ENCODE measurements at regions not wholly inside any gene's neighbourhood (a gene's known extent, or its start where the extent isn't known, plus 50 kb on each side); places are given as distances from the start of the nearest gene placed in this dataset.
"Not testable (repeated sequence)": the region's sequence is repeated elsewhere in the genome, so short reads cannot be mapped to it uniquely, and the experiment has no call there.

DNA sequence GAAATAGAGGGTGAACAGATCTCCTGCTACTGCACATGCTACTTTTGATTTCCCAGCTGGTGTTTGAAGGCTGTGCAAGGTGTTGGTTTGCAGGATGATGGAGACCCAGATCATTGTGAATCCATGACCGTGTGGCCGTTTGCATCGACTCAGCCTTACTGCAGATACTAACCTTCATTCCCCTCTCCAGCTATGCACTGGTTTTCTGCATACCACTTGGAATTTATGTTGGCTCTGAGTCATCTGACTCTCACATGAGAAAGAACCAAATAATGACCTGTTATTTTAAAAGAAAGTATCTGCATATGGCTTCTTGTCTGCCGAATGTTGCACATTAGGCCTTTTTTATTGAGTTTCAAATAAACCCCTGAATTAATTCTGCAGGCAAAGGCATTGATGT, 183.3 kb upstream of the PRKX start:
- DNase-seq (ENCODE audit: insufficient read length, low spot score); FAIRE-seq: not testable (repeated sequence)

- not testable (repeated sequence) for FAIRE-seq; DNase-seq (ENCODE audit: insufficient read length, low spot score)
Measured at GRCh38 chrX:3882553-3882920, 169.1 kb upstream of the PRKX start.

DNA sequence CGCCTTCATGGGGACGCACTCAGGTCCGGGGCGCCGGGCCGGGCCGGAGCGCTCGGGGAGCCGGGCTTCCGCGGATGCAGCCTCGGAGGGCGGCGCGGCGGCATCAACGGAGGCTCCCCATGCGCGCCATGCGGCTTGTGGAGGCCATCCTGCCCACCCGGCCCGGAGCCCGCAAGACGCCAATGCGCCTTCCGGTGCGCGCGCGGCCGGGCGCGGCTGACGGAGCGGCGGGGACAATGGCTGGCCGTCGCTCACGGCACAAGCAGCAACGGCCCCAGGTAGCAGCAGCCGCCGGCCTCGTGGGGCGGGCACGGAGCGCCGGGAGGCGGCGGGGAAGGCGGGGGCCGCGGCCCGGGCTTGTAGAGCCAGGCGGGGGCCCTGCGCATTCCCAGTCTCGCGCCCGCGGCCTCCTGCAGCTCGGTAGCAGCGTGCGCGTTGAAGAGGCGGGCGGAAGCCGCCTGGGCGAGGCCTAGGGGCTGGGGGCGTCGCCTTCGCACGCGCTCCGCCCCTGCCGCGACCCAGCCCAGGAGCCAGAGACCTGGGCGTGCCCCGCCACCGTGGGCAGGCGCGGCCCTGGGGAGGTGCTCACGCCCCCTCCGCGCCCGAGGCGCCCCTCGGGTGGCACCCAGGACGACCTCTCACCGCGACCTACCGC, 168.6 kb upstream of the PRKX start:
- not testable (repeated sequence) for FAIRE-seq; DNase-seq (ENCODE audit: insufficient read length, low spot score)

GRCh38 chrX:3881255-3881895, 167.9 kb upstream of the PRKX start:
- FAIRE-seq; DNase-seq (ENCODE audit: insufficient read length, low spot score): not testable (repeated sequence)

DNA sequence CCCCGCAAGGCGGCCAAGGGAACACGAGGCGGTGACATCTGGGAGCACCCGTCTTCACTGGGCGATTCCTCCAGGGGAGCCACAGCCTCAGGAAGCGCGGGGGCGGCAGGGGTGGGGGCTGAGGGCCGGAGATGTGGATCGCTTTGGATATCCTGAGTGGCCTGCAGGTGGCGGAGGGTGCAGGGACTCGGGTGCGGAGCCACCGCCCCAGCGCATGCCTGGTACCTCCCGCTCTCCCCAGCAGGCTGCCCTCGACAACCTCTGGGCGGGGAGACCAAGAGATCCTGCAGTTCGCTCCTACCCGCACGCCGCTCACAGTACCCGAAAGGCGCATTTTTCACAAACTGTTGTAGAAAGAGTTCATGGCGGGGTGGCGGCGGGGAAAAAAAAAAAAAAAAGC, 162.9 kb upstream of the PRKX start:
- DNase-seq (ENCODE audit: insufficient read length, low spot score); FAIRE-seq: not testable (repeated sequence)

GRCh38 chrX:3875638-3876037, 162.2 kb upstream of the PRKX start:
- not testable (repeated sequence) for FAIRE-seq; DNase-seq (ENCODE audit: insufficient read length, low spot score)

- not testable (repeated sequence) for FAIRE-seq; DNase-seq (ENCODE audit: insufficient read length, low spot score)
Measured at GRCh38 chrX:3872226-3872879, 158.9 kb upstream of the PRKX start.

DNA sequence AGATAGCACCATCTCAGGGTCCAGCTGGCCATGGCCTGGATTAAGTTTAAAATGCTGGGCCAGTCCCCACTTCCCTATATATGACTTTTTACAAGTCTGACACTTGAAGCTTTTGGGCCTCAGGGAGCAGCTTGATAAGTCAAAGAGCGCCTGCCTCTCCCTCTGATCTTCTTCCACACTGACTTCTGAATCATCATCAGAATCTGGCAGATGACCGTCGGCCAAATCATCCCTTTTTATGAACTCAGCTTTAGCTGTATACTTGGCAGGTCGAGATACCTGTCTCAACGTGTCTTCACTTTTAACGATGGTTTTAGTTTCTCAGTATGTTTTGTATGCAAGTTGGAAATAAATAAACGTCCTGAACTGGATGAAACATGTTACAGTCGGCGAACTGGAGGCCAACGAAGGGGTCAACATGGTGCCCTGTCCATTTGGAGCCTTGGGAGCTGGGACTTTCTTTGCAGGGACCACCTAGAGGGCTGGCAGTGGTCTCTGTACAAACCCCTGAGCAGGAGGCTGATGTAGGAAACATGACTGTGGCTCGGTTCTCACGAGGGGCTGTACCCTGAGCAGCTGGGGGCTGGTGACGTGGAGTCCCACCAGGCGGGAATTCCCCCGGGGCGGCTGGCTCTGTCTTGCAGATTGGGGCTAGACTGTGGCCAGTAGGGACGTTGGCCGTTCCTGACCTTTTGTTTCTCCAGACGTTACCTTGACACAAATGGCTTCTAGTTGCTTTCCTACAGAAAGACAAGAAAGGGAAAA, 153.8 kb upstream of the PRKX start:
- not testable (repeated sequence) for FAIRE-seq; DNase-seq (ENCODE audit: insufficient read length, low spot score)

DNA sequence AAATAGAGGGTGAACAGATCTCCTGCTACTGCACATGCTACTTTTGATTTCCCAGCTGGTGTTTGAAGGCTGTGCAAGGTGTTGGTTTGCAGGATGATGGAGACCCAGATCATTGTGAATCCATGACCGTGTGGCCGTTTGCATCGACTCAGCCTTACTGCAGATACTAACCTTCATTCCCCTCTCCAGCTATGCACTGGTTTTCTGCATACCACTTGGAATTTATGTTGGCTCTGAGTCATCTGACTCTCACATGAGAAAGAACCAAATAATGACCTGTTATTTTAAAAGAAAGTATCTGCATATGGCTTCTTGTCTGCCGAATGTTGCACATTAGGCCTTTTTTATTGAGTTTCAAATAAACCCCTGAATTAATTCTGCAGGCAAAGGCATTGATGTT, 144.9 kb upstream of the PRKX start:
- FAIRE-seq = not testable (repeated sequence)

GRCh38 chrX:3843522-3844145, 130.2 kb upstream of the PRKX start:
- DNase-seq (ENCODE audit: insufficient read length, low spot score) = not testable (repeated sequence)

More for the DNA sequence above, 144.9 kb upstream of the PRKX start:
- not testable (repeated sequence) for DNase-seq (ENCODE audit: insufficient read length, low spot score)

GRCh38 chrX:3842822-3843521, 129.5 kb upstream of the PRKX start:
- DNase-seq (ENCODE audit: insufficient read length, low spot score); FAIRE-seq: not testable (repeated sequence)

More at GRCh38 chrX:3843522-3844145, 130.2 kb upstream of the PRKX start:
- not testable (repeated sequence) for FAIRE-seq

- FAIRE-seq; DNase-seq (ENCODE audit: insufficient read length, low spot score): not testable (repeated sequence)
Measured at GRCh38 chrX:3838754-3839153, 125.3 kb upstream of the PRKX start.

DNA sequence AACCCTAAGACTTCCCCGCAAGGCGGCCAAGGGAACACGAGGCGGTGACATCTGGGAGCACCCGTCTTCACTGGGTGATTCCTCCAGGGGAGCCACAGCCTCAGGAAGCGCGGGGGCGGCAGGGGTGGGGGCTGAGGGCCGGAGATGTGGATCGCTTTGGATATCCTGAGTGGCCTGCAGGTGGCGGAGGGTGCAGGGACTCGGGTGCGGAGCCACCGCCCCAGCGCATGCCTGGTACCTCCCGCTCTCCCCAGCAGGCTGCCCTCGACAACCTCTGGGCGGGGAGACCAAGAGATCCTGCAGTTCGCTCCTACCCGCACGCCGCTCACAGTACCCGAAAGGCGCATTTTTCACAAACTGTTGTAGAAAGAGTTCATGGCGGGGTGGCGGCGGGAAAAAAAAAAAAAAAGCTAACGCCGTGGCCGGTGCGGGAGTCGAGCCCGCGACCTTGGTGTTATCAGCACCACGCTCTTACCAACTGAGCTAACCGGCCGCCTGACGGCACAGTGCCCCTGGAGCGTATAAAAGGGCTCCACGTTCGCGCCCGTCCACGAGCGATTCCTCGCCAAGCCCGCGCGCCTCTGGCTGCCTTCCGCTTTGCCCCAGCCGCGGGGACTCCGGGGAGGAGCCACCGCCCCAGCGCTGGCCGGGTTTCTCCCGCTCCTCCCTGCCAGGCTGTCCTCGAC, 124.7 kb upstream of the PRKX start:
- not testable (repeated sequence) for FAIRE-seq; DNase-seq (ENCODE audit: insufficient read length, low spot score)

- not testable (repeated sequence) for FAIRE-seq; DNase-seq (ENCODE audit: insufficient read length, low spot score)
Measured at GRCh38 chrX:3837211-3837610, 123.8 kb upstream of the PRKX start.

DNA sequence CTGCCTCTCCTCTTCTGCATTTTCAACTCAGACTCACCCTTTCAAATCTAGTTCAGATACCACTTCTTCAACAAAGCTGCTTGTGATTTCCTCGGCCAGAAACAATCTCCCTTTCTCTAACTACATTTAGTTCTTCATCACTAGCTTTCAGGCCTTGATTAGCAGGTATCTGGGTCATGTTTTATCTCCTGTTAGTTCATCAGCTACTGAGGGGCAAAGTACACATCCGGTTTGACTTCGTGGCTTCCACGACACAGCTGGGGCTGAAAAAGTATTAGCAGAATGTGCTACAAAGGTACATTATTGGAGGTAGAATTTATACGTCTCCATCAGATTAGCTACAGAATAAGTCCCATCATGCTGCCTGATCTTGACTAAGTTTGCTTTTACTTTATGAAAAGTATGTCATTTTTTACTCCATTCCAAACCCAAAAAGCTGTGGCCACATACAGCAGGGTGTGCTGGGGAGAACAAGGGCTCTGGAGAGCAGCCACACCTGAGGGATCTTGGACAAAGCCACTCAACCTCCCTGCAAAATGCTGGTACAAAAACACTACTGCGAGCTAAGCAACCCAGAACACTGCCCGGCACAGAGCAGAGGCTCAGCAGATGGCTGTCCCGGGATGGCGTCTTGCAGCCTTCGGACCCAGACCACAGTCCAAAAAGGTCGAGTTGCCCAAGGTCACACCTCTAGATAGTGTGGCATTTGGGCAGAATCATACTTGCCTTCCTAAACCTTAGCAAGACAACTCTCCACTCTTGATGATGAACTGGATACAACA, 120.5 kb upstream of the PRKX start:
- FAIRE-seq; DNase-seq (ENCODE audit: insufficient read length, low spot score): not testable (repeated sequence)

DNA sequence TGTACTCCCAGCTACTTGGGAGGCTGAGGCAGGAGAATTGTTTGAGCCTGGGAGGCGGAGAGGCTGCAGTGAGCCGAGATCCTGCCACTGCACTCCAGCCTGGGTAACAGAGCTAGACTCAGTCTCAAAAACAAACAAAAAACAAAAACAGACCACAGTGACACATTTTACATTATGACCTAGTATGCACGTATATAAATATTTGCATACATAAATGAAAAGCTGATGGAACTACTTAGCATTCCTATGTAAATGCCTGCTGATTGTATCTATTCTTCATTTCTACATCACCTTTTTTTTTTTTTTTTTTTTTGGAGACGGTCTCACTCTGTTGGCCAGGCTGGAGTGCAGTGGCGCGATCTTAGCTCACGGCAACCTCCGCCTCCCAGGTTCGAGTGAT, 116.6 kb upstream of the PRKX start:
- not testable (repeated sequence) for DNase-seq (ENCODE audit: insufficient read length, low spot score); FAIRE-seq

GRCh38 chrX:3829041-3829531, 115.6 kb upstream of the PRKX start:
- FAIRE-seq; DNase-seq (ENCODE audit: insufficient read length, low spot score): not testable (repeated sequence)
